Hepatocyte (in vitro differentiated cells): ENCODE measurements at regions not wholly inside any gene's neighbourhood (a gene's known extent, or its start where the extent isn't known, plus 50 kb on each side); places are given as distances from the start of the nearest gene placed in this dataset.

ENCODE experiments used
- CTCF ChIP-seq: fragments of 200-600 bp; sonication (generic); IDR thresholded peaks from 2 replicates; pipeline ENCODE4 v1.5.1; 2016; ENCODE audit warnings: antibody characterized with exemption, mild to moderate bottlenecking; ENCODE audit not compliant: poor library complexity
- EZH2phosphoT487 ChIP-seq: fragments of 200-600 bp; sonication (generic); IDR thresholded peaks from one replicate; pipeline ENCODE4 v1.6.1; 2018; ENCODE audit warnings: antibody characterized with exemption, mild to moderate bottlenecking, low read depth, moderate library complexity; ENCODE audit not compliant: unreplicated experiment, severe bottlenecking

GRCh38 chrX:3455796-3456195 lies 109.3 kb upstream of the MXRA5 start:
- TF ChIP-seq CTCF: no peak
- no peak for TF ChIP-seq EZH2phosphoT487
